ENCODE measurements at regions not wholly inside any gene's neighbourhood (a gene's known extent, or its start where the extent isn't known, plus 50 kb on each side); places are given as distances from the start of the nearest gene placed in this dataset.

DNA sequence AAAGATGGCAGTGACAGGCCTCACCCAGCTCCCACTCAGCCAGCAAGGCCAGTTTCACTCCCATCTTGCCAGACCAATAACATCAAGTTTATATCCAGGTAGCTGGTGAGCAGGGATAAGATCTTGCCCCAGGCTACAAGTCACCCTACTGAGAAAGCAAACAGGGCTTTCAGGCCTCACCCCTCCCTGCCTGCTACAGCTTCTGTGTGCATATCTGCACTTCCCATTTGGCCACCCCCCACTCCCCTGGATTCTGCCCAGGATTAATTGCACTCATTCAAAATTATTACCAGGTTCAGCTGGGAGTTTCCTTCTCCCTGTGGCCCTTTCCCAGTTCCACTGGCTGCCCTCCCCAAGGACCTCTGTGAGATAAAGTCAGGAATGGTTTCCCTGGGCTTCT is 352.1 kb downstream of the TBX15 start:
- TF ChIP-seq, protein P1, sequence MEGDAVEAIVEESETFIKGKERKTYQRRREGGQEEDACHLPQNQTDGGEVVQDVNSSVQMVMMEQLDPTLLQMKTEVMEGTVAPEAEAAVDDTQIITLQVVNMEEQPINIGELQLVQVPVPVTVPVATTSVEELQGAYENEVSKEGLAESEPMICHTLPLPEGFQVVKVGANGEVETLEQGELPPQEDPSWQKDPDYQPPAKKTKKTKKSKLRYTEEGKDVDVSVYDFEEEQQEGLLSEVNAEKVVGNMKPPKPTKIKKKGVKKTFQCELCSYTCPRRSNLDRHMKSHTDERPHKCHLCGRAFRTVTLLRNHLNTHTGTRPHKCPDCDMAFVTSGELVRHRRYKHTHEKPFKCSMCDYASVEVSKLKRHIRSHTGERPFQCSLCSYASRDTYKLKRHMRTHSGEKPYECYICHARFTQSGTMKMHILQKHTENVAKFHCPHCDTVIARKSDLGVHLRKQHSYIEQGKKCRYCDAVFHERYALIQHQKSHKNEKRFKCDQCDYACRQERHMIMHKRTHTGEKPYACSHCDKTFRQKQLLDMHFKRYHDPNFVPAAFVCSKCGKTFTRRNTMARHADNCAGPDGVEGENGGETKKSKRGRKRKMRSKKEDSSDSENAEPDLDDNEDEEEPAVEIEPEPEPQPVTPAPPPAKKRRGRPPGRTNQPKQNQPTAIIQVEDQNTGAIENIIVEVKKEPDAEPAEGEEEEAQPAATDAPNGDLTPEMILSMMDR (conservative IDR thresholded peaks at IDR 0.05), result no peak
- TF ChIP-seq EZH2 (IDR thresholded peaks at IDR 0.05; ENCODE audit: low read depth), result no peak
